Activated CD4-positive, alpha-beta T cell treated with anti-CD3 and anti-CD28 coated beads, Interleukin-2, amount 50 U/mL, for 16 hours (primary cell): ENCODE measurements at regions not wholly inside any gene's neighbourhood (a gene's known extent, or its start where the extent isn't known, plus 50 kb on each side); places are given as distances from the start of the nearest gene placed in this dataset.
"Not testable (repeated sequence)": the region's sequence is repeated elsewhere in the genome, so short reads cannot be mapped to it uniquely, and the experiment has no call there.

Source experiments
- DNase-seq: peaks from one replicate; pipeline ENCODE4 v3.0.0-alpha.2; 2020

GRCh38 chr1:56099766-56100265 is 479.5 kb downstream of the PLPP3 start:
- no peak for DNase-seq

- DNase-seq = no peak
These were observed 480.4 kb downstream of the PLPP3 start for GRCh38 chr1:56098946-56099345.

DNA sequence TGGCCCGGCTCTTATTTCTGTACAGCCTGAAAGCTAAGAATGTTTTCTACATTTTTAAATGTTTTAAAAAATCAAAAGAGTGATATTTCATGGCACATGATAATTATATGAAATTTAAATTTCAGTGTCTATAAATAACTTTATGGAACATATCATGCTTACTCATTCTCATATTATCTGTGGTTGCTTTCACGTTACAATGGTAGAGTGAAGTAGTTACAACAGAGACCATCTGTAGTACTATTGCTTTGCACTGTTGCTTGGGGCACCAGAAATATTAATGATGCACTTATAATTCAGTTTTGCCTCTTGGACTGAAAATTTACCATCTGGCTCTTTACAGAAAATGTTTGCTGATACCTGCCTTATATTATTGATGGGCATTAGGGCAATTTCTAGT is 481.6 kb downstream of the PLPP3 start:
- no peak for DNase-seq

DNA sequence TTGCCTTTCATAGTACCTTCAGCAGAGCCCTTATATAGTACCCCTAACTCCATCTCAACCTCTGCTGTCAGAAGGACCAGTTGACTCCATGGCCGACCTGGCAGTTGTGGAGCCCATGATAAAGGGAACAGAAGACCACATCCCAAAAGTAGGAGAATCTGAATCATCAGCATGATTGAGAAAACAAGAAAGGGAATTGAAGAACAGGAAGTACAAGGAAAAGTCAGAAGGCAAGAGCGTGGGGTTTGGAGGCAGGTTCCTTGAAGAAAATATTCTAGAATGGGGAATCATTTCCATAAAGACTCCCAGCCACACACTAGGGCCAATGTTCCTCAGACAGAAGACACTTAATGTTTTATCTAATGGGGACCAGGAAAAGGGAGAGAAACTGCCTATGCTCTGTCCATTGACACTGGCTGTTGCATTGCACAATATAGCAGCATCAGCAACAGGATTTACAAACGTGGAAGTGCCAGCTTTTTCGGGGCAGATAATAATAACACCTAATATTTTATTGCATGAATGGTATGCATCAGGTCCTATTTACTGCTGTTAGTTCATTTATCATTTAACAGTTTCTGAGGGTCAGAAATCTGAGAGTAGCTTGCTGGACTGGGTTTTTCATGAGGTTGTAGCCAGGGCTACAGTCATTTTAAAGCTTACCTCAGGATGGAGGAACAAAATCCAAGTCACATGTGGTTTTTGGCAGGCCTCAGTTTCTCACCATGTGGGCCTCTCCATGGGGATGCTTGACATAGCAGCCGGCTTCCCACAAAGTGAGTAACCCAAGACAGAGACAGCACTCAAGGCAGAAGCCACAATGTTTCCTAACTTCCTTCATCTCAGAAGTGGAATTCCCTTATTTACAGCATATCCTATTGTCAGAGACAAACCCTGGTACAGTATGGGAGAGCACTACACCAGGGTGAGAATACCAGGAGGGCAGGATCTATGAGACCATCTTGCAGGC is 483.4 kb downstream of the PLPP3 start:
- no peak for DNase-seq

GRCh38 chr1:56094168-56094567 is 485.2 kb downstream of the PLPP3 start:
- DNase-seq = no peak

DNA sequence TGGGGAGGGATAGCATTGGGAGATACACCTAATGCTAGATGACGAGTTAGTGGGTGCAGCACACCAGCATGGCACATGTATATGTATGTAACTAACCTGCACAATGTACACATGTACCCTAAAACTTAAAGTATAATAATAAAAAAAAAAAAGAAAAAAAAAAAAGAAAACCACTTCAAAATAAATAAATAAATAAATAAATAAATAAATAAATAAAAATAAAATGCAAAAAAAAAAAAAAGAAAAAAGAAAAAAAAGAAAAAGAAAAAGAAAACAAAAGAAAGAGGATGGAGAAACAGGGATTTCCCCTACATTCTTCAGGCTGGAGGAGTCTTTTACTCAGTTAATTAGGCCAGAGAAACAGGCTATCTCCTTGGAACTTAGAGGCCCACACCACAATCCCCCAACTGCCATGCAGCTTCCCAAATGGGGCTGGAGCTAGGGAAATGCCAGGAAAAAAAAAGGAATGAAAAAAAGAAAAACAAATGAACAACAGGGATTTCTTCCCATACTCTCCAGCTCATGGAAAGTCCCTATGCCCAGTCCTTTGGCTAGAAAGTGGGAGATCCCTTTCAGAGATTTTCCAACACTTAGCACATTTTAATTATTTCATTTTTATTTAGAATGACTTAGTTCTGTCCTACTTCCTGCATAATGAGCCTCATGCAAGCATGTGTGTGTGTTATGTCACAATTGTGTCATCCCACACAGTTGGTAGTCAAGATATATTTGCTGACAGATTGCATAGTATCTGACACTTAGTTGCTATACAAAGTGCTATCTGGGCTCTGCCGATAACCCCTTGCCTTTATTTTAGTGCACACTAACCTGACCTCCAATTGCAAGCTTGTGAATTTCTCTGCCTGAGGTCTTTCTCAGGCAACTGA is 486.4 kb downstream of the PLPP3 start:
- no peak for DNase-seq

DNA sequence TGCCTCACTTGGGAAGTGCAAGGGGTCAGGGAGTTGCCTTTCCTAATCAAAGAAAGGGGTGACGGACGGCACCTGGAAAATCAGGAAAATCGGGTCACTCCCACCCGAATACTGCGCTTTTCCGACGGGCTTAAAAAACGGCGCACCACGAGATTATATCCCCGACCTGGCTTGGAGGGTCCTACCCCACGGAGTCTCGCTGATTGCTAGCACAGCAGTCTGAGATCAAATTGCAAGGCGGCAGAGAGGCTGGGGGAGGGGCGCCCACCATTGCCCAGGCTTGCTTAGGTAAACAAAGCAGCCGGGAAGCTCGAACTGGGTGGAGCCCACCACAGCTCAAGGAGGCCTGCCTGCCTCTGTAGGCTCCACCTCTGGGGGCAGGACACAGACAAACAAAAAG is 489.5 kb downstream of the PLPP3 start:
- DNase-seq = not testable (repeated sequence)

- no peak for DNase-seq
These were observed 495.1 kb downstream of the PLPP3 start for GRCh38 chr1:56084246-56084645.

GRCh38 chr1:56081736-56082135 is 497.6 kb downstream of the PLPP3 start:
- no peak for DNase-seq

DNA sequence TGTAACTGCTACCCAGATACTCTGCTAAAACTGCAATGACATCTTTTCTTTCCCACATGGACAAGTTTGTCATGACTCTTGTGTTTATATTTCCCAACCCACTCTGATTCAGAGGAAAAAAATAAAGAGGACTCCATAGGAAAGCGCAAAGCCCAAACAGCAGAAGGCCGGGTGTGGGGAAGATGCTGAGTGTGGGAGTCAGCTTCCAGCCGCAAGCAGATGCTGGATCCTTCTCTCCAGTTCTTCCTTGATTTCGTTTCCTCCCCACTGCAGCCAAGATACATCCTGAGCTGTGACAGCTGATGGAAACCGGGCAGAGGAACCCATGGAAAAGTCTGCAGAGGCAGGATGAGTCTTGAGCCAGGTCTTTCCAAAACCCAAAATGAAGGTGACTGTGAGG is 498.2 kb downstream of the PLPP3 start:
- DNase-seq = no peak

DNA sequence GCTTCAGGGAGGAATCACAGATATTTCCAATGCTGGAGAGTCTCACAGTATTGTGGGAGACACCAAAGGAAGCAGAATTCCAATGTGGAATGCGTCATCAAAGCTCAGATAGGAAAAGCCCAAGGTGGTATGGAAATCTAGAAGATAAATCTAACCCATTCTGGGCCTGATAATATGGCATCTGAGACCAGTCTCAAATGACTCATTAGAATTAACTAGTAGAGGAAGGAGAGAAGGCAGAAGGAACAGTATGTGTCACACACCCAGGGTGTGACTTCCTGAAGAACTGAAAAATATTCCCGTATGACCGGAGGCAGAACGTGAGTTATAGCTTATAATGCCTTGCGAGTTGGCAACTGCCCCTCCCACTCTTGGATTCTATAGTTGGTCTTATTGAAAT is 499.2 kb downstream of the PLPP3 start:
- no peak for DNase-seq

GRCh38 chr1:56079391-56079790 is 500.0 kb downstream of the PLPP3 start:
- no peak for DNase-seq

GRCh38 chr1:56077206-56077605 is 502.2 kb downstream of the PLPP3 start:
- DNase-seq = no peak

GRCh38 chr1:56074007-56074651 is 505.2 kb downstream of the PLPP3 start:
- no peak for DNase-seq

- no peak for DNase-seq
These were observed 505.8 kb downstream of the PLPP3 start for GRCh38 chr1:56073614-56074006.

DNA sequence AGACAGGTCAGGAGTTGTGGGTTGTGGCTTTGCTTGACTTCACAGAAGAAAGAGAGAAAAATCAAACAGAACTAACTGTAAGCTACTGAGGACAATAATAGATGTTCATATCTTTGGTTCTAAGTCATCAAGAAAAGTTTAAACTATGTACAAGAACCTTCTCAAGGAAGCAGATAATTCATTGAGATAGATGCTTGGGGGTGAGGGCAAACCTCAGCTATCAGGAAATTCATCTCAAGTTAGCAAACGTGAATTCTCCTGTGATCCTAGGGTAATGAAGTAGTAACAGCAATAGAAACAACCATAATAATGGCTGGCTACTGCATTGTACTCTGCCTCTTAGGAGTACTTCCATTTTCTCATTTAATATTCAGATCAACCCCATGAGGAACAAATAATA is 506.2 kb downstream of the PLPP3 start:
- DNase-seq = no peak

- DNase-seq = no peak
These were observed 507.1 kb downstream of the PLPP3 start for GRCh38 chr1:56072310-56072709.

DNA sequence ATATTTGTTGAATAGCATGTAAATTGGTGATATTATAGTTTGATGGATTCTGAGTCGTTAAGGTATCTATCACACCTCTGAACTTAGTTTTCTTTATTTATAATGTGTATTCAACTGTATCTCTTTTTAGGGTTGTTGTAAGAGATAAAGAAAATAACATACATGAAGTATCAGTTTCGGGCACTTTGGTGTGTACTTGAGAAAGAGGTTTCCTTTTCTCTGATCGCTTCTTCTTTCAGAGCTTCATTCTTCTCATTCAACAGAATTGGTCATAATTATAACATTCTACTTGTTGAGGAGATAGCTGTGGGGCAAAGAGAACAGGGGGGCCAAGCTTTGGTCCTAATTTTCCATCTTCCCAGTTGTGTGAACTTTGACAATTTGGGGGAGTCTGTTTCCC is 508.0 kb downstream of the PLPP3 start:
- no peak for DNase-seq

DNA sequence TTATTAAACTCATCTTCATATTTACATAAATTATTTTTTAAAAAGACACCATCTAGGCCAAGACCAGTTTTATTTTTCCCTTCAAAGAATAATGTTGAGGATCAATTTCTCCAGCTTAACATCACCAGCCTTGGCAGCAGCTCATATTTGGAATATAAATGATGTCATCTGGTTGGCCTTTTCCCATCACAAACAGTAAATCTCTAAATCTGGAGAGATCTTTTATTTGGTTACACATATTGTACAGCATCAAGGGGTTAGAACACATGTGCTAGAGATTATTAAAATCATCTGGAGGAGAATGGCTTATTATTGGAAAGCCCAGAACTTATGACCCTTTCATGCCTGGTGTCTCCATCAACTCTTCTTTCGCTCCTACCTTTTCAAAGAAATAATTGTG is 508.8 kb downstream of the PLPP3 start:
- no peak for DNase-seq

GRCh38 chr1:56069824-56070223 is 509.5 kb downstream of the PLPP3 start:
- DNase-seq = no peak

GRCh38 chr1:56068908-56069307 is 510.5 kb downstream of the PLPP3 start:
- no peak for DNase-seq

GRCh38 chr1:56068210-56068609 is 511.2 kb downstream of the PLPP3 start:
- no peak for DNase-seq

DNA sequence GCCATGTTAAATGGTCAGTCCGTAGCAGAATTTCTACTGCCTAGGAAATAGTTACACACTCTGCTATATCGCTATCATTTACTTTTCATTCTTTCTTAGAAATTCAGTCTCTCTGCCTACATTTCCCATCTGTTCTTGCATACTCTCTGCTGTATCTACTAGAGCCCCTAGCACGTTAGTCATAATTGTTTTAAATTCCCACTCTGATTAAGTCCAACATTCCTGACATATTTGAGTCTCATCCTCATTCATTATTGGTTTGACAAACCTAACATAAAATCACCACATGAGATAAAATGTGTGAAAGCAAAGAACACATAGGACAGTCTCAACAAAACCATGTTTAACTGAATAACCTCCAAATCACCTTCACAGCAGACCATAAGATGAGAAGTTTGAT is 513.6 kb downstream of the PLPP3 start:
- no peak for DNase-seq
